ENCODE measurements at regions not wholly inside any gene's neighbourhood (a gene's known extent, or its start where the extent isn't known, plus 50 kb on each side); places are given as distances from the start of the nearest gene placed in this dataset.

DNA sequence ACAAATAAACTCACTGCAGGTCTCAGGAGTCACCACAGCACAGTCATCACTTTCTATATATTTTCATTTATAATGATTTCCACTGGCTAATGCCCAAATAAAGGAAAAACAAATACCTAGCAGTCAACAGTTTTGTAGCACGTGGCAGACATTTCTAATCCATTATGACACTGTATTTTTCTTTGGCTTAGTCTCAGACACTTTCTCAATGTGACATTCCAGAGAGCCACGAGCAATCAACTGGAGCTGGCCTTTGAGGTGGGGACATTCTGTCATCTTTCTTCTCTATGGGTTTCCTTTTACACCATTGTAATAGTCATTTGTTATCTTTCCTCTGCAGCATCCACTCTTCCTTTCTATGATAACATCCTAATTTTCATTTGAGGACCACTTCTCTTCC, 119.7 kb downstream of the WNT5A start:
- Mint-ChIP-seq H3K27me3 (no peaks in the 10 kb centered on the region), H3K4me1 (ENCODE audit: low read depth) (peaks cover 5% of the 10 kb centered on the region), H3K36me3 (ENCODE audit: low read depth) (no peaks in the 10 kb centered on the region), H3K4me3 (no peak overlapping the region), H3K9me3 (peaks cover 9% of the 10 kb centered on the region), H3K27ac (no peak overlapping the region)
- intact Hi-C loops (cut with micrococcal nuclease), result no loop called here

DNA sequence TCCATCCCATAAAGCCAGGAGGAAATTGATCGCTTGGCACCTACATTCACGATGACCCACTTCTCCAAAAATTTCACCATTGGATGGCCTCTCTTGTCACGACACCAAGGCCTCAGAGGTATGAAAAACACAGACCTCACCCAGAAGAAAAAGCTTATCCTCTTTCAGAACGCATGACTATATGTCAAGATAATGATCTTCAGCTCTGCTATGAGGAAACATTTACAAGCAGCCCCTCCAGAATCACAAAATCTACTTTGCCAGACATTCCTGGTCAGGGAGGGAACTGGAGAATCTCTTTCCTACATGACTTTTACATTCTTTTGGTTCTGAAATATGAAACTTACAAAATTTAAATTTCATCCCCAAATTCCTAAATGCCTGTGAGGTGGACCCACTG, 122.7 kb downstream of the WNT5A start:
- no peak overlapping the region for H3K4me3 Mint-ChIP-seq
- no peaks in the 10 kb centered on the region for H3K36me3 Mint-ChIP-seq (ENCODE audit: low read depth)
- H3K4me1 Mint-ChIP-seq (ENCODE audit: low read depth), result peaks cover 5% of the 10 kb centered on the region
- no peaks in the 10 kb centered on the region for H3K27me3 Mint-ChIP-seq
- no peak overlapping the region for H3K27ac Mint-ChIP-seq
- peaks cover 14% of the 10 kb centered on the region for H3K9me3 Mint-ChIP-seq
- intact Hi-C loops (cut with micrococcal nuclease), result no loop called here

DNA sequence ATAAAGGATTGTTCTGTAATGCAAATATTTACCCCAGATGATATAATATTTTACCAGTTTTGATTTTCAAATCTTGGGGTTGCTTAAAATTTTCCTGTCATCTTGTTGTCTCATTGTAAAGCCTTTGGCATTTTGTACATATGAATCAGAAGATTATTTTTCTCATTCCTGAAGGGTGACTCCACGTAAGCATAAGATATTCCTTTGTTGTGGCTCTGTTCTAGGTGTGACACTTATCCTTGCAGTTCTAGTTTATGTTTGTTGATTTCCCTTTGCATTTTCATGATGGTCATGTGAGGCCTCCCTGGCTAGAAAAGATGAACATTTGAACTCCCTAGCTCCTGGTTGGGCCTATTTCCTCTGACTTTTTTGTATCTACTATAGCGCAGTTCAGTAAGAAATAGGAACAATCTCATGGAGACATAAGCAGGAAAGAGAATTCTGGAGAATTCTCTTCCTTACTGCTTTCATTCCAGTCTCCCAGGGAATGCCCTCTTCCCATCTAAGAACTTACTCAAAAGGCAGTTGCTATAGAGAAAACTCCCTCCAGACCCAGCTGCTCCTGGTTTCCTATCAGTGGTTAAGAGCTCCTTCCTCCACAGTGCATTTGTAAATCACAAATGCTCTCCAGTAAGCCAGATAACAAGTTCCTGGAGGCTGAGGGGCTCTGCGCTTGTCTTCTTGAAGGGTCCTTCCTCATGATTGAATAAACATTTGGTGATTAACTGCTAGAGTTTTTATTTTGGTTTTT, 124.7 kb downstream of the WNT5A start:
- intact Hi-C loops (cut with micrococcal nuclease), result no loop called here
- H3K4me3 Mint-ChIP-seq, result no peak overlapping the region
- H3K4me1 Mint-ChIP-seq (ENCODE audit: low read depth), result peaks cover 5% of the 10 kb centered on the region
- H3K27ac Mint-ChIP-seq, result no peak overlapping the region
- H3K27me3 Mint-ChIP-seq, result no peaks in the 10 kb centered on the region
- H3K36me3 Mint-ChIP-seq (ENCODE audit: low read depth), result no peaks in the 10 kb centered on the region
- peaks cover 25% of the 10 kb centered on the region for H3K9me3 Mint-ChIP-seq

DNA sequence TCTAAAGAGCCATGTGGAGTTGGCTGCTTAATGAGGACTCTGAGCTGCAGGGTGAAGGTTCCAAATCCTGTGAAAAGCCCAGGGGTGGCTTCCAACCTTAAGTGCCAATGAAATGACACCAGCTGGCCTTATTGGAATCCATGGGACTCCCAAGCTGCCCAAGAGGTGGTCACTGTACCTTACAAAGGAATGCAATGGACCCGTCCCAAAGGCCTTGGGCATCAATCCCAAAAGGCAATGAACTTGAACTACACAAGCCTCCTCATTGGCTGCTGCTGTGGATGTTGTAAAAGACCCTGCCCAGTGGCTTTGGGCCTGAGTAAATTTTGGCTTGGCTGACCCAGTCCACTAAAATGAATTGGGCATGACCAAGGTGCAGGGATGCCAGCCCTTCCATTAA, 129.3 kb downstream of the WNT5A start:
- Mint-ChIP-seq H3K4me3 (no peak overlapping the region), H3K36me3 (ENCODE audit: low read depth) (no peaks in the 10 kb centered on the region), H3K9me3 (peaks cover 16% of the 10 kb centered on the region), H3K27me3 (no peaks in the 10 kb centered on the region), H3K27ac (no peak overlapping the region), H3K4me1 (ENCODE audit: low read depth) (no peaks in the 10 kb centered on the region)
- intact Hi-C loops (cut with micrococcal nuclease), result no loop called here

DNA sequence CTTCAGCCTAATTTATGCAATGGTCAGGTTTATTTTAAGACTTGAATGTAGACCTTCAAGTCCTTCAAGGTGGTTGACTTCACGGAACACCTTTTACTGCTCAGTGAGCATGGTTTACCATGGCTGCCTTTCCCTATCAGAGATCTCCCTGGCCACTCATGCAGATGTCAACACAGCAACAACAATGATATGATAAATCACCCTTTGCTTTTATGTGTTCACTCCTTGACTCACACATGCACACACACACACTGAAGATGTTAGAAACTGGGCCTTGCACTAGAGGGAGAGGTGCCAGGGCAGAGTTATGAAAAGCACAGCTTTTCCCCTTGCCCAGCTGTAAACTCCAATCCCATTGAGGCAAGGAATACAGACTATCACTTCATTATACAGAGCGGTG, 134.4 kb downstream of the WNT5A start:
- Mint-ChIP-seq H3K4me1 (ENCODE audit: low read depth) (no peaks in the 10 kb centered on the region), H3K4me3 (no peak overlapping the region), H3K27me3 (no peaks in the 10 kb centered on the region), H3K27ac (no peak overlapping the region), H3K9me3 (peaks cover 9% of the 10 kb centered on the region), H3K36me3 (ENCODE audit: low read depth) (no peaks in the 10 kb centered on the region)
- intact Hi-C loops (cut with micrococcal nuclease), result no loop called here

DNA sequence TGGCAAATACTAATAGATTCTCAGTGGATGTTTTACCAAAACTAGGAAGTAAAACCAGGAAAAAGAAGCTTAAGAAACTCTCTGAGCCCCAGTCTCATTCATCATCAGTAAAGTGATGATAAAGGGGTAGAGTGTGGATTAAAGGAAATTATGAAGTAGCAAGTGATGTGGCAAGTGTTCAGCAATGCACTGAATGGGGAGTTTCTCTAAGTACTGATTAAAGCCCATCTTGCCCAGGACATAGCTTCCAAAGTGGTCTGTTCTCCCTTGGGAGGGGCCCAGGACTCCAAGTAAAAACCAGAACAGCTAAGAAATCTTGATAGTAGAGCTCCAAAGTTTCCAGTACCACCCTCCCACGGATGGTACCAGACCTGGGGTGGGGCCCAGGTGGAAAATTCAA, 137.3 kb downstream of the WNT5A start:
- Mint-ChIP-seq H3K27me3 (no peaks in the 10 kb centered on the region), H3K4me3 (no peak overlapping the region), H3K9me3 (peaks cover 9% of the 10 kb centered on the region), H3K36me3 (ENCODE audit: low read depth) (no peaks in the 10 kb centered on the region), H3K4me1 (ENCODE audit: low read depth) (no peaks in the 10 kb centered on the region), H3K27ac (no peak overlapping the region)
- intact Hi-C loops (cut with micrococcal nuclease), result no loop called here

DNA sequence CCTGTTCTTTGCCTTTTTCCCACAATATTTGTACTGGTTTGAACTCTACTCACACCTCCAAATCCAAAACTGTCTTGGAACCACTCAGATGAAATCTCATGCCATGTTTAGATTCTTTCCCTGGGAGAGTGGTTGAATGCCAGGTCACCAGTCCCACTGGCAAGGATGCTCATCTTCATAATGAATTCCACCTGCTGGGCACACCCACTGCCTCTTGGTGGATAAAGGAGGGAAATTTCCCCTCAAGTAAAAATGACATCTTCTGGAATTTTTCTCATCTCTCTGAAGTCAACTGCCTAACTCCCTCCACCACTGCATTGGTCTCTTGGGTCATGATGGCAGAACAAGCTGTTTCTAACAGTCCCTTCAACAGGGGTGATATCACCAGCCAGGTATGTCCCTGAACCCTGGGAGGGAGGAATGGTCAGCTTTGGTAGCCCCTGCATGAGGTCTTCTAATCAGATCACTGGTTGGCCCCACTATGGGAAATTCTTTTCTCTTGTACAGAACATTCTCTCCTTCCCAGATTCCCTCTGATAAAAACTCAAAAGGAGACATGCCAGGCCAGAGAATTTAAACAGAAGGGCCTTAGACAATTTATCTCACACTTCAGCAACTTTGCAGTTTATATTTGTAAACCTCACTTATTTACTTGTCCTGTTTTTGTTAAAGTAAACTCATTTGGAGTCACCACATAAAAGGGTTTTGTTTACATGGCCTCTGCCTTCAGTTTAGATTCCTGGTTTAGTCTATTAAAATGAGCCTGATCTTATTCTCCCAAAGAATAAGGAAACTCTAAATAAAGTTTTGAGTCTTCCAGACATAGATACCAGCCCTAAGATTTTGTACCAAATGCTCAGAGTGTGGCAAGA, 143.4 kb downstream of the WNT5A start:
- H3K27ac Mint-ChIP-seq, result no peak overlapping the region
- H3K36me3 Mint-ChIP-seq (ENCODE audit: low read depth), result no peaks in the 10 kb centered on the region
- intact Hi-C loops (cut with micrococcal nuclease), result no loop called here
- H3K4me1 Mint-ChIP-seq (ENCODE audit: low read depth), result no peaks in the 10 kb centered on the region
- H3K9me3 Mint-ChIP-seq, result no peaks in the 10 kb centered on the region
- no peaks in the 10 kb centered on the region for H3K27me3 Mint-ChIP-seq
- no peak overlapping the region for H3K4me3 Mint-ChIP-seq

DNA sequence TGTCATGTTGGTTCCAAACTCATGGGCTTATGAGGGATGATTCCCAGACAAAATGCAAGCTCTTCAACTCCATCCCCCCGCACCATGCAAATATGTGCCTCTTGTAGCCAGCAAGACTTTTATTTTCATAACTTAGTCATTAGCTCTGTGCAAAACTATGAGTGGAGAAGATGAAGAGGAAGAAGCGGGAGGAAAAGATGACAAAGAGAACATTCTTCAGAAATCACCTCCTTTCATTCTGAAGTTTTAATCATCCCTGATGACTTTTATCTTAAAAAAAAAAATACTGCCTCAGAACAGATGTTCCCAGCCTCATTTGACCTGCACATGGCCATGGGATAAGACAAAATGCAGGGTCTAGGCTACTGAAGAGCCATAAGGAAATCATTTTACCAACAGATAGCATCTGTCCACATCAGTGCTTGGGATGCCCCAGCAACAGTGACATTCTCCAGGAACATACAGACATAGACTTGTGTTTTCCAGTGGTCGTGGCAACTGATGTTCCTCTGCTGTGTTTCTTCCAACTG, 145.5 kb downstream of the WNT5A start:
- no peaks in the 10 kb centered on the region for H3K27me3 Mint-ChIP-seq

DNA sequence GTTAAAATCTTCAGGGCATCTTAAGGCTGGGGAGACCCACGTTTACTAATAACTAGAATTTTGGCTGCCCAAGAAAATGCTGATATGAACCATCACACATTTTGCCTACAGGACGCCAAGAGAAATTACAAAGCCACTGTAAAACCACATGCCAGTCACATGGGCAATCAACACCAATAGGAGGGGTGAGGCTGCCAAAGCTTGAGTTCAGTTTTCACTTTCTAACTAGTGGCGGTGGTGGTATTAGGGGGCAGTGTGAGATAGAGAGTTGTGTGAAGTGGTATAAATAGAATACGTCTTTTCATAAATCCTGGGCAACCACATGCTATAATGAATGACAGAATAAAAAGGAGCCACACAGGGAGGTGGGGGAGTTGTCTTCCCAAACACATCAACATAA, 147.3 kb downstream of the WNT5A start:
- H3K36me3 Mint-ChIP-seq (ENCODE audit: low read depth), result no peaks in the 10 kb centered on the region
- no peaks in the 10 kb centered on the region for H3K27me3 Mint-ChIP-seq
- no peaks in the 10 kb centered on the region for H3K9me3 Mint-ChIP-seq
- intact Hi-C loops (cut with micrococcal nuclease), result no loop called here
- no peak overlapping the region for H3K27ac Mint-ChIP-seq
- H3K4me1 Mint-ChIP-seq (ENCODE audit: low read depth), result no peaks in the 10 kb centered on the region
- H3K4me3 Mint-ChIP-seq, result no peak overlapping the region

More for the DNA sequence above, 145.5 kb downstream of the WNT5A start:
- H3K9me3 Mint-ChIP-seq, result no peaks in the 10 kb centered on the region
- H3K4me1 Mint-ChIP-seq (ENCODE audit: low read depth), result no peaks in the 10 kb centered on the region
- H3K27ac Mint-ChIP-seq, result no peak overlapping the region
- H3K36me3 Mint-ChIP-seq (ENCODE audit: low read depth), result no peaks in the 10 kb centered on the region
- H3K4me3 Mint-ChIP-seq, result no peak overlapping the region
- intact Hi-C loops (cut with micrococcal nuclease), result no loop called here

DNA sequence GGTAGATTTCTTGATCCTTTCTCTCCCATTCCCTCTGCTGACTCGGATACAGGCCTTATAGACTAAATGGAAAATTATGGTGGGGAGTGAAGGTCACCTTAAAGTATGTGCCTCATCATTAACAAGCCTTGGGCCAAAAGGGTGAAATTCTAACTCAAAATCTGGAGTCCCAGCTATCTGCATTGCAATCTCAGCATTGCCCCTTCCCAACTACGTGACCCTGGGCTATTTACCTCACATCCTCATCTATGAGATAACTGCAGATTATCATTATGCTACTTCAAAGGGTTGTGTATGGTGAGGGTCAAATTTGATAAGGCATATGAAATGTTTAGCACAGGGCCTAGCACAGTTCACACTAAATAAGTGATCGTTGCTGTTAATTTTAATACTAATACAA, 147.7 kb downstream of the WNT5A start:
- Mint-ChIP-seq H3K27me3 (no peaks in the 10 kb centered on the region), H3K36me3 (ENCODE audit: low read depth) (no peaks in the 10 kb centered on the region), H3K9me3 (no peaks in the 10 kb centered on the region), H3K4me1 (ENCODE audit: low read depth) (no peaks in the 10 kb centered on the region), H3K27ac (no peak overlapping the region), H3K4me3 (no peak overlapping the region)
- intact Hi-C loops (cut with micrococcal nuclease), result no loop called here

DNA sequence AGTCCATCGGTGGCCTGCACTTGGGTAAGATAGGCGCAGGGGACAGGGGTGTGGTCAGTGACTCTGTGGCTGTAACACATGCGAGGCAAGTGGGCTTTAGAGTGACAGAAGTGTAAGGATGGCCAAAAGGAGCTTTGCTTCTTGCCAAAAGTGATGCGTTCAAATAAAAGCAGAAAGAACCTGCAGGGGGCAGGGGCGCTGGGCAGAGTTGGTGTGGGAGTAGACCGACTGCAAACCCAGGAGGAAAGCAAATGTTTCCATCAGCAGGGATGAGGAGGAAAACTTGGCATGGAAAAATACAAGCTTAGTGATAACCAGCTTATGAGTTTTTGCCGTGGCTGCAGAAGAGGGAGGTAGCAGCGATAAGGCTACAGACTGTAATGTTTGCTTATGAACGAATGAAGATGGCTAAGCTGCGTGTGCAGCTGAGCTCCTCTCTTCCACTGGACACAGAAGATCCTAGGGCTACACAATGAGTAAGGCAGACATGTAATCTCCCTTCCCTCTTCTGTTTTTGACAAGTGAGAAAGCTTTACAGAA, 149.4 kb downstream of the WNT5A start:
- Mint-ChIP-seq H3K4me3 (no peak overlapping the region), H3K27me3 (no peaks in the 10 kb centered on the region), H3K4me1 (ENCODE audit: low read depth) (no peaks in the 10 kb centered on the region), H3K9me3 (peaks cover 10% of the 10 kb centered on the region), H3K27ac (no peak overlapping the region), H3K36me3 (ENCODE audit: low read depth) (no peaks in the 10 kb centered on the region)
- intact Hi-C loops (cut with micrococcal nuclease), result no loop called here

DNA sequence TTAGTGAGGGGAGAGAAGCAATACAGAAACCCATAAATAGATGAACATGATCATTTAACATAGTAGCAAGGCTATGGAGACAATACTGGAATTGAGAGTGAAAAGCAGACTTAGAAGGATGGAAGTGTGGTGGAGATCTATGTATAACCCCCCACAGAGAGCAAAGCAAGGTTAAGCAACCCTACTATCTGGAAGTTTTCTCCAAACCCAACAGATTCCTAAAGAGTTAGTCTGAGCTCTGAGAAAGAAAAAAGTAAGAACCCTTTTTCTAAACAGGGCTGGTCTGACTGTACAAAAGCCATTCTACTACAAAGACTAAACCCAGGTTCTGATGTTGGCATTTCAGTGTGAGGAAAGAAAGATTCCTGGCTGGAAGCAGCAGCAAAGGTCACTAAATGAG, 153.2 kb downstream of the WNT5A start:
- no peak overlapping the region for H3K4me3 Mint-ChIP-seq
- H3K9me3 Mint-ChIP-seq, result peaks cover 17% of the 10 kb centered on the region
- no peak overlapping the region for H3K27ac Mint-ChIP-seq
- H3K4me1 Mint-ChIP-seq (ENCODE audit: low read depth), result no peaks in the 10 kb centered on the region
- H3K36me3 Mint-ChIP-seq (ENCODE audit: low read depth), result no peaks in the 10 kb centered on the region
- no peaks in the 10 kb centered on the region for H3K27me3 Mint-ChIP-seq
- intact Hi-C loops (cut with micrococcal nuclease), result no loop called here

DNA sequence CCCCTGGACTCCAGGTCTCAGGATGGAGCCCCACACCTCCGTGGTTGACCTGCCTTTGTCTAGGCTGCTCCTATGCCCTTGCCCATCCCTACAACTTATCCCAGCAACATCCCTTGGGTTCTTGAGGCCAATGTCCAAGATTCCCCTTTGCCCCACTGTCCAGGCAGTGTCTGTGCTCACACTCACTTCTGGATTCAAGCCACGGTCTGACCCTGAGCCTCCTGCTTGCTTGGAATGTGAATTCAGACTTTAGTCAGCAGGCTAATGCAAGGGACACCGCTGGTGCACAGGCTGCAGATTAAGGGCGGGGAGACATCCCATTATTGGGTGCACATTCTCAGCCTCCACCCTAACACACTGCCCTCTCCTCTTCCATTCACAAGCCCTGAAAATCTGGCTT, 154.1 kb downstream of the WNT5A start:
- Mint-ChIP-seq H3K4me1 (ENCODE audit: low read depth) (no peaks in the 10 kb centered on the region), H3K27me3 (no peaks in the 10 kb centered on the region), H3K4me3 (no peak overlapping the region), H3K9me3 (peaks cover 17% of the 10 kb centered on the region), H3K27ac (no peak overlapping the region), H3K36me3 (ENCODE audit: low read depth) (no peaks in the 10 kb centered on the region)
- intact Hi-C loops (cut with micrococcal nuclease), result no loop called here

DNA sequence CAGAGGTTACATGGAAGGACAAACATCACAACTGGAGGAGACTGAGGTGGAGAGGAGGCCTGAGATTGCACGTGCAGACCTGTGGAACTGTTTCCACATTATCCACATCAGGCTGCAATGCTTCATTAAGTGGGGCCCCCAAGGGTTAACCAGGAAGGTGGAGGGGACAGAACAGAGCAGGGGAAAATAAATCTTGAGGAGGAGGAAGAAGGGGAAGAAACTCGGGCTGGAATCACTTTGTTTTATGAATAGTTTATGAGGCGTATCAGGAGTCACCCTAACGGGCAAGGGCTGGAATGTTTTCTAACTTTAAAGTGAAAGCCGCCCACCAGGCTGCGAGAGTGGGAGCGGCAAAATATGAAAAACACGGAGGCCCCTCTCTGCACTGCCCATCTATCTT, 154.9 kb downstream of the WNT5A start:
- H3K36me3 Mint-ChIP-seq (ENCODE audit: low read depth), result no peaks in the 10 kb centered on the region
- intact Hi-C loops (cut with micrococcal nuclease), result no loop called here

More for the DNA sequence above, 154.9 kb downstream of the WNT5A start:
- Mint-ChIP-seq H3K9me3 (peaks cover 17% of the 10 kb centered on the region), H3K4me1 (ENCODE audit: low read depth) (no peaks in the 10 kb centered on the region), H3K27me3 (no peaks in the 10 kb centered on the region), H3K4me3 (no peak overlapping the region), H3K27ac (no peak overlapping the region)

Measured in dendritic cell treated with granulocyte-macrophage colony-stimulating factor and Interleukin-4, amounts not matched to agents 40 ng/mL and 50 ng/mL, for 4 days (primary cell).